ENCODE measurements at regions not wholly inside any gene's neighbourhood (a gene's known extent, or its start where the extent isn't known, plus 50 kb on each side); places are given as distances from the start of the nearest gene placed in this dataset.

DNA sequence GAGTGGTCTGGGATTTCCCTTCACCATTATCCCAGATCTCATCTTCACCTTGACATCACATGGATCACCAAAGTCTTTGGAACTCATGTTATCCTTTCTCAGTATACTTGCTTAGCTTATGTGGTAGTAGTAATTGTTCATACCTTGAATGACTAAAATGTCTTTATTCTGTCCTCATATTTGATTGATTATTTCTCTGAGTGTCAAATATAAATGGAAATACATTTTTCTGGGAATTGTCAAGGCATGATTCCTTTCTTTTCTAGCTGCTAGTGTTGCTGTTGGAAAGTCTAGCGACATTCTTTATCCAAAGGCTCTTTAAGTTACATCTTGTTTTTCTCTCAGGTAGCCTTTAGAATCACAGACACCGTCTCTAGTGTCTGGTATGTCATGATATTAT, 334.4 kb downstream of the CMPK2 start:
- no peaks in the 10 kb centered on the region for H3K4me1 ChIP-seq (ENCODE audit: insufficient read depth, low read length)
- H3K79me2 ChIP-seq (ENCODE audit: insufficient read depth, low read length): no peaks in the 10 kb centered on the region
- no peak overlapping the region for H3K27ac ChIP-seq (ENCODE audit: low read length)
- no peaks in the 10 kb centered on the region for H3K9me3 ChIP-seq (ENCODE audit: insufficient read depth, low read length, severe bottlenecking)
- no peak overlapping the region for H3K9ac ChIP-seq (ENCODE audit: low read depth, low read length)
- H4K20me1 ChIP-seq (ENCODE audit: insufficient read depth, low read length): no peaks in the 10 kb centered on the region
- TF ChIP-seq, protein P1, sequence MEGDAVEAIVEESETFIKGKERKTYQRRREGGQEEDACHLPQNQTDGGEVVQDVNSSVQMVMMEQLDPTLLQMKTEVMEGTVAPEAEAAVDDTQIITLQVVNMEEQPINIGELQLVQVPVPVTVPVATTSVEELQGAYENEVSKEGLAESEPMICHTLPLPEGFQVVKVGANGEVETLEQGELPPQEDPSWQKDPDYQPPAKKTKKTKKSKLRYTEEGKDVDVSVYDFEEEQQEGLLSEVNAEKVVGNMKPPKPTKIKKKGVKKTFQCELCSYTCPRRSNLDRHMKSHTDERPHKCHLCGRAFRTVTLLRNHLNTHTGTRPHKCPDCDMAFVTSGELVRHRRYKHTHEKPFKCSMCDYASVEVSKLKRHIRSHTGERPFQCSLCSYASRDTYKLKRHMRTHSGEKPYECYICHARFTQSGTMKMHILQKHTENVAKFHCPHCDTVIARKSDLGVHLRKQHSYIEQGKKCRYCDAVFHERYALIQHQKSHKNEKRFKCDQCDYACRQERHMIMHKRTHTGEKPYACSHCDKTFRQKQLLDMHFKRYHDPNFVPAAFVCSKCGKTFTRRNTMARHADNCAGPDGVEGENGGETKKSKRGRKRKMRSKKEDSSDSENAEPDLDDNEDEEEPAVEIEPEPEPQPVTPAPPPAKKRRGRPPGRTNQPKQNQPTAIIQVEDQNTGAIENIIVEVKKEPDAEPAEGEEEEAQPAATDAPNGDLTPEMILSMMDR (IDR thresholded peaks at IDR 0.05; ENCODE audit: borderline replicate concordance, extremely low read depth, low read length, poor library complexity, severe bottlenecking): no peak
- no peak for TF ChIP-seq EZH2 (IDR thresholded peaks at IDR 0.05; ENCODE audit: borderline replicate concordance, low read depth, low read length, severe bottlenecking)
- DNase-seq (no peak), ATAC-seq (ENCODE audit: insufficient read depth, low read depth) (no peak)
- no peak overlapping the region for H3K4me3 ChIP-seq (ENCODE audit: low read depth in 1 of 2, low read length in 2 of 2)
- H3K27me3 ChIP-seq (ENCODE audit: insufficient read depth, low read length, poor library complexity): peaks cover 5% of the 10 kb centered on the region
- H3K36me3 ChIP-seq (ENCODE audit: insufficient read depth, low read length): no peaks in the 10 kb centered on the region
- H3K4me2 ChIP-seq (ENCODE audit: insufficient read depth, low read length): no peak overlapping the region
- H2AFZ ChIP-seq (ENCODE audit: low read depth, low read length): no peak overlapping the region

DNA sequence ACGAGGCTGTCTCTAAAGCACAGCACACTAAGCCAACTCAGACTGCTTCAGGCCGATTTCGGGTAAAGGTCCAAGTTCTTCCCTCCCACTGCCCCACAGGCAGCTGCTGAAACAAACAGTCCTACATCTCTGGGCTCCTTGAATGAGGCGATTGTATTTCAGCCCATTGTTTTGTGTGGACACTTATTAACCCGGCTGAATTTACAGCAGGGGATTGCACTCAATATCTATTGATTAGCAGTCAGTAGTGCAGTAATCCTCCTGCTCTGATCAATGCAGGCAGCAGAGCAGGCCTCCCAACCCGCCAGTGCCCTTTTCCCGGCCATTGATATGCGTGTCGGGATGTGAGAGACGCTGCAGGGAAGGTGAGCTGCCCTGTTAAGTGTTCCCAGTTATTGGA, 330.1 kb downstream of the CMPK2 start:
- Histone ChIP-seq H3K27ac (ENCODE audit: low read length) (no peak overlapping the region), H3K4me3 (ENCODE audit: low read depth in 1 of 2, low read length in 2 of 2) (no peak overlapping the region), H3K79me2 (ENCODE audit: insufficient read depth, low read length) (no peaks in the 10 kb centered on the region), H4K20me1 (ENCODE audit: insufficient read depth, low read length) (no peaks in the 10 kb centered on the region), H3K9ac (ENCODE audit: low read depth, low read length) (no peak overlapping the region), H2AFZ (ENCODE audit: low read depth, low read length) (no peak overlapping the region), H3K4me2 (ENCODE audit: insufficient read depth, low read length) (no peak overlapping the region), H3K36me3 (ENCODE audit: insufficient read depth, low read length) (no peaks in the 10 kb centered on the region), H3K9me3 (ENCODE audit: insufficient read depth, low read length, severe bottlenecking) (no peaks in the 10 kb centered on the region), H3K4me1 (ENCODE audit: insufficient read depth, low read length) (no peaks in the 10 kb centered on the region), H3K27me3 (ENCODE audit: insufficient read depth, low read length, poor library complexity) (peaks cover 5% of the 10 kb centered on the region)
- ATAC-seq (ENCODE audit: insufficient read depth, low read depth) (no peak), DNase-seq (no peak)
- TF ChIP-seq, protein P1 (IDR thresholded peaks at IDR 0.05; ENCODE audit: borderline replicate concordance, extremely low read depth, low read length, poor library complexity, severe bottlenecking): no peak
- no peak for TF ChIP-seq EZH2 (IDR thresholded peaks at IDR 0.05; ENCODE audit: borderline replicate concordance, low read depth, low read length, severe bottlenecking)

DNA sequence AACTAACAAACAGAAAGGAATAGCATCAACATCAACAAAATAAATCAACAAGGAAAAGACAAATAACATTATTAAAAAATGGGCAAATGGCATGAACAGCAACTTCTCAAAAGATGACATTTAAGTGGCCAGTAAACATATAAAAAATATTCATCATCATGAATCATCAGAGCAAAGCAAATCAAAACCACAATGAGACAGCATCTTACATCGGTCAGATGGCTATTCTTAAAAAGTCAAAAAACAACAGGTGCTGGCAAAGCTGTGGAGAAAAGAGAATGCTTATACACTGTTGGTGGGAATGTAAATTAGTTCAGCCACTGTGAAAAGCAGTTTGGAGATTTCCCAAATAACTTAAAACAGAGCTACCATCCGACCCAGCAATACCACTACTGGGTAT, 327.1 kb downstream of the CMPK2 start:
- Histone ChIP-seq H3K27me3 (ENCODE audit: insufficient read depth, low read length, poor library complexity) (peaks cover 5% of the 10 kb centered on the region), H3K79me2 (ENCODE audit: insufficient read depth, low read length) (no peaks in the 10 kb centered on the region), H3K4me3 (ENCODE audit: low read depth in 1 of 2, low read length in 2 of 2) (no peak overlapping the region), H3K9ac (ENCODE audit: low read depth, low read length) (no peak overlapping the region), H4K20me1 (ENCODE audit: insufficient read depth, low read length) (no peaks in the 10 kb centered on the region), H3K4me1 (ENCODE audit: insufficient read depth, low read length) (no peaks in the 10 kb centered on the region), H3K27ac (ENCODE audit: low read length) (no peak overlapping the region), H2AFZ (ENCODE audit: low read depth, low read length) (no peak overlapping the region), H3K4me2 (ENCODE audit: insufficient read depth, low read length) (no peak overlapping the region), H3K9me3 (ENCODE audit: insufficient read depth, low read length, severe bottlenecking) (no peaks in the 10 kb centered on the region), H3K36me3 (ENCODE audit: insufficient read depth, low read length) (no peaks in the 10 kb centered on the region)
- ATAC-seq (ENCODE audit: insufficient read depth, low read depth) (no peak), DNase-seq (no peak)
- no peak for TF ChIP-seq EZH2 (IDR thresholded peaks at IDR 0.05; ENCODE audit: borderline replicate concordance, low read depth, low read length, severe bottlenecking)
- TF ChIP-seq, protein P1 (IDR thresholded peaks at IDR 0.05; ENCODE audit: borderline replicate concordance, extremely low read depth, low read length, poor library complexity, severe bottlenecking): no peak

DNA sequence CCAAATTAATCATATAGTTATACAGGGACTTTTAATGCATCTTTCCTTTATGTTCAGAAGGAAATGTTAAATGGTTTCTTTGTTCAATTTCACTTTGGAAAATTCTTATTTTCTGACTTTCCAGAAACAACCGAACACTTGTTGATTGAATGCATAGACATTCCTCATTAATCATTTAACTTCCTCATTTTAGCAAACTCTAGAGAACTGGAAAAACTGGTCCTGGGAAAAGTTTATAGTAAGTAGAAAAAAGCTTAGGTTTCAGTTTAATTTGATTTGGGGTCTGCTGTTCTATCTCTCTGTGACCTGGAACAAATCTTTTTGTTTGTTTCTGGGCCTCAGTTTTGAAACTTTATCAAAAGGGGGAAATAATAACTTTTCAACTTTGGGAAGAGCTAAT, 320.4 kb downstream of the CMPK2 start:
- H4K20me1 ChIP-seq (ENCODE audit: insufficient read depth, low read length): no peaks in the 10 kb centered on the region
- H2AFZ ChIP-seq (ENCODE audit: low read depth, low read length): no peak overlapping the region
- TF ChIP-seq, protein P1 (IDR thresholded peaks at IDR 0.05; ENCODE audit: borderline replicate concordance, extremely low read depth, low read length, poor library complexity, severe bottlenecking): no peak
- TF ChIP-seq EZH2 (IDR thresholded peaks at IDR 0.05; ENCODE audit: borderline replicate concordance, low read depth, low read length, severe bottlenecking): no peak
- no peak overlapping the region for H3K27ac ChIP-seq (ENCODE audit: low read length)
- H3K4me1 ChIP-seq (ENCODE audit: insufficient read depth, low read length): no peaks in the 10 kb centered on the region
- H3K36me3 ChIP-seq (ENCODE audit: insufficient read depth, low read length): no peaks in the 10 kb centered on the region
- H3K27me3 ChIP-seq (ENCODE audit: insufficient read depth, low read length, poor library complexity): peaks cover 5% of the 10 kb centered on the region
- H3K79me2 ChIP-seq (ENCODE audit: insufficient read depth, low read length): no peaks in the 10 kb centered on the region
- H3K9ac ChIP-seq (ENCODE audit: low read depth, low read length): no peak overlapping the region
- no peak for ATAC-seq (ENCODE audit: insufficient read depth, low read depth)
- H3K4me2 ChIP-seq (ENCODE audit: insufficient read depth, low read length): no peak overlapping the region
- DNase-seq: no peak
- no peak overlapping the region for H3K4me3 ChIP-seq (ENCODE audit: low read depth in 1 of 2, low read length in 2 of 2)
- no peaks in the 10 kb centered on the region for H3K9me3 ChIP-seq (ENCODE audit: insufficient read depth, low read length, severe bottlenecking)
